IPS-NIHi11 (cell line): ENCODE measurements at regions not wholly inside any gene's neighbourhood (a gene's known extent, or its start where the extent isn't known, plus 50 kb on each side); places are given as distances from the start of the nearest gene placed in this dataset.
"Not testable (repeated sequence)": the region's sequence is repeated elsewhere in the genome, so short reads cannot be mapped to it uniquely, and the experiment has no call there.

ENCODE experiments used
- DNase-seq: peaks from one replicate; pipeline ENCODE4 v3.0.0; 2012; ENCODE audit warnings: mixed read lengths, low spot score

DNA sequence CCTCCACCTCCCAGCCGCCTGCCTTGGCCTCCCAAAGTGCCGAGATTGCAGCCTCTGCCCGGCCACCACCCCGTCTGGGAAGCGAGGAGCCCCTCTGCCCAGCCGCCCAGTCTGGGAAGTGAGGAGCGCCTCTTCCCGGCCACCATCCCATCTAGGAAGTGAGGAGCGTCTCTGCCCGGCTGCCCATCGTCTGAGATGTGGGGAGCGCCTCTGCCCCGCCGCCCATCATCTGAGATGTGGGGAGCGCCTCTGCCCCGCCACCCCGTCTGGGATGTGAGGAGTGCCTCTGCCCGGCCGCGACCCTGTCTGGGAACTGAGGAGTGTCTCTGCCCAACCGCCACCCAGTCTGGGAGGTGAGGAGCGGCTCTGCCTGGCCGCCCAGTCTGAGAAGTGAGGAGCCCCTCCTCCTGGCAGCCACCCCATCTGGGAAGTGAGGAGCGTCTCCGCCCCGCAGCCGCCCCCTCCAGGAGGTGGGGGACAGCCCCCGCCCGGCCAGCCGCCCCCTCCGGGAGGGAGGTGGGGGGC, 296.3 kb downstream of the HNRNPD start:
- DNase-seq = not testable (repeated sequence)

- no peak for DNase-seq
These were observed 297.0 kb downstream of the HNRNPD start for GRCh38 chr4:82076809-82077208.

DNA sequence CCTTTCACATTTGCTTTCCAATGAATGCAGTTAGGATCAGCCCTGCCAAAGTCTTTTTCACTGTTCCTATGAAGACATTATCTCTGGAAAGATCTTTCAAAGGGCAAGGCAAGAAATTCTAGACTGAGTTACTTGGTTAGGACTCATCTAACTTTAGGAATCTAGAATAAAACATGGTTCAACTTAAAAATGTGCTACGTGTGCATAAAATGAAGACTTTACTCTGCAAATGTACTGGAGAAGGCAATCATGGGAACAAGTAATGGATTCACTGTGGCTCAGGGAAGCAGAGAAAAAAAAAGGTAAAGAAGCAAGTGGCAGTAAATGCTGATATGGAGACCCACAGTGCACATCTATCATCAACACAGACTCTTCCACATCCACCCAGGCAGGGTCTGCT, 297.4 kb downstream of the HNRNPD start:
- DNase-seq = no peak

DNA sequence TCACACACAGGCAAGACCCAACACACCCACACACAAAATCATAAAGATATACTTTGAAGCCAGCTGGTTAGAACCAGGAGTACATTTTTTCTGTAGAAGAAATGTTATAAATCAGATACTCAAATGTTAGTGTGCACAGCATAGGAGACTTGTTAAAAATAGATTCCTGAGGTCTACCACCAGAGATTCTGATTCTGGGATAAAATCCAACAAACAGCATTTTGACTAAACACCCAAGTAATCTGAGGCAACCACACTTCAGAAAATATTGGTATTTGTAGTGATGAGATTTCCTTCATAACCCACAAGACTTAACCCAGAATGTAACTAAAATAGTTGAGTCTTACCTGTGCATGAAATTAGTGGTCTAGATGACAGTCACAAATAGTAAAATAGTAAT, 301.8 kb downstream of the HNRNPD start:
- no peak for DNase-seq

DNA sequence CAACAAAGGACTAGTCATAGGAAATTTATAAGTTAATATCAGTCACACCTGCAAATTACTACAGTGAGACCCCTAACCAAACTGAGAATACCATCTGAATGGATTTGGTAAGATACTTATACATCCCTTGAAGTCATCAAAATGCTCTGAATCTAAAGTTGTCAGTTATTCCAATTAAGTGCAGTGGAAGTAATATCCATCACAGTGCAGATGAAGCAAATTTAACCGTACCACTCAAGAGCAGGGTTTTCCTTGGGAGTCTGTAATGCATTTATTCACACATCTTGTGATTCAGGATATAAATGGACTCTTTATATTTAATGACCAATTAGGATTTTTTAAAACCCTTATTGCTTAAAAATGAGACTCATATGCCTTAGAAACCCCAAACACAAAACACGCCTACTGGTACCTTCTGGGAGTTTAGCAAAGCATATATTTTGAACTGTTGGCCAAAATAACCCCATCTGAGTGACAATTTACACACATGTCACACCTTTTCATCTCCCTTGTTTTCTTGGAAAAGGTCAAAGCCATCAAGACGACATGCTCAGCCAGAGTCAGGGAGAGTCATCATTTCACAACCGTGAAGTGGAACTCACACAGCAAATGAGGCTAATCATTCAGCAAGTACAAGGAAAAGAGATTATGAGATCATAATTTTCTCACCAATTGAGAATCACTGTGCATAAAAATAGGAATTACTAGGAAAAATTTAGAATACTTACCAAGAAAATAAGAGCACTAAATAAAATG, 303.7 kb downstream of the HNRNPD start:
- DNase-seq = no peak

GRCh38 chr4:82063017-82063416, 310.8 kb downstream of the HNRNPD start:
- no peak for DNase-seq

DNA sequence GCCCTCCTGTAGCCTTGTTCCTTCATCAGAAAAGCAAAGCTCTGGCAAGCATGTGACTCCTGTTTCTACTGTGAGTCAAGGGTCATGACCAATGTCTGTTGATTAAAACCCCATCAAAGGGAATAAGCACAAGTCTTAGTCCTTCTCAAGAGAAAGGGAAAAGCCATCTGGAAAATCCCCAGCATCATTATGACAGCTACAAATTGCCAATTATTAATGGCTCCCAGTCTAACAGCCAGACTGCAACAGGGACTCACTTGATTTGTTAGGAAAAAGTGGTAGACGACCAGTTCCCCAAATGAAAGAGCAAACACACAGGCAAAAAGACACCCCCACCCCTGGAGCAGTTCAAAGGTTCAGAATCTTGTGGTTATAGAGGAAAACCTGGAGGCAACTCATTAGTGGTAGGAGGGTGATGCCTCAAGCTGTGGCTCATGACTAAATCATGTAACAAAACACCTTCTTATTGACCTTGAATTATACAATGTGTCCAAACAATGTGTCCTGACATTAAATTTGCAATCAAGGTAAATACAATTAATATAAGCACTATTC, 315.7 kb downstream of the HNRNPD start:
- no peak for DNase-seq

GRCh38 chr4:82055156-82055555, 318.6 kb downstream of the HNRNPD start:
- DNase-seq = no peak

DNA sequence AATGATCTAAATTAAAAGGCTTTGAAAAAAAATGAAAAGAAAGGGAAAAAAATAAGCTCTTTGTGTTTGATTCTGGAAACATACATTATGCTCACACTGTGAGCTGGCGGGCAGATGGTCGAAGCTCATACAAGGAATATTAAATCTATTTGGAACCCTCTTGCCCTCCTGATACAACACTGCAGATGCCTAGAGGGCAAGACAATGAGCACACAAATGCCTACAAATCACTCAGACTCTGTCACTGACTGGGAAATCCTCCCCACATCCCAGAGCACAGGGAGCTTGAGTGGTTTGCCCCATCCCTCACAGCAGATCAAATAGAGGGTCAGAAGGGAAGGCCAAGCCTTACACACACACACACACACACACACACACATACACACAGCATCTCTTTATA, 320.4 kb downstream of the HNRNPD start:
- no peak for DNase-seq

- DNase-seq = no peak
These were observed 323.0 kb downstream of the HNRNPD start for GRCh38 chr4:82050796-82051195.

GRCh38 chr4:82049294-82049693, 324.5 kb downstream of the HNRNPD start:
- DNase-seq = no peak

GRCh38 chr4:82047731-82048130, 326.1 kb downstream of the HNRNPD start:
- DNase-seq = no peak

GRCh38 chr4:82046796-82047195, 327.0 kb downstream of the HNRNPD start:
- no peak for DNase-seq

DNA sequence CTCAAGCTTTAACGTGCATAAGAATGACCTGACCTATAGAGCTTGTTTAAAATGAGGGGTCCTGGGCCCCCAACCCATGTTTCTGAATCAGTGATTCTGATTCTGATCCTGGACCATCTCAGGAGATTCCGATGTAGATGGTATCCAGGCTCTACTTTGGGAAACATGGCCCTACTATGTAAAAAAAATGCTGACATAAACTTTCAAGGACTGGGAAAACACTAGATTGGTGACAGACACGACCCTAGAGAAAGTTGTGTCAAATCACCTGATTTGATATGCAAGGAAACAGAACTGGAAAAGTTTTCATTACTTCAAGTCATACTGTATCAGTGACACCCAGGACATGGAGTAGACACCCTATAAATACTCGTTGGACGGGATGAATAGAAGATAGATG, 328.5 kb downstream of the HNRNPD start:
- DNase-seq = no peak

DNA sequence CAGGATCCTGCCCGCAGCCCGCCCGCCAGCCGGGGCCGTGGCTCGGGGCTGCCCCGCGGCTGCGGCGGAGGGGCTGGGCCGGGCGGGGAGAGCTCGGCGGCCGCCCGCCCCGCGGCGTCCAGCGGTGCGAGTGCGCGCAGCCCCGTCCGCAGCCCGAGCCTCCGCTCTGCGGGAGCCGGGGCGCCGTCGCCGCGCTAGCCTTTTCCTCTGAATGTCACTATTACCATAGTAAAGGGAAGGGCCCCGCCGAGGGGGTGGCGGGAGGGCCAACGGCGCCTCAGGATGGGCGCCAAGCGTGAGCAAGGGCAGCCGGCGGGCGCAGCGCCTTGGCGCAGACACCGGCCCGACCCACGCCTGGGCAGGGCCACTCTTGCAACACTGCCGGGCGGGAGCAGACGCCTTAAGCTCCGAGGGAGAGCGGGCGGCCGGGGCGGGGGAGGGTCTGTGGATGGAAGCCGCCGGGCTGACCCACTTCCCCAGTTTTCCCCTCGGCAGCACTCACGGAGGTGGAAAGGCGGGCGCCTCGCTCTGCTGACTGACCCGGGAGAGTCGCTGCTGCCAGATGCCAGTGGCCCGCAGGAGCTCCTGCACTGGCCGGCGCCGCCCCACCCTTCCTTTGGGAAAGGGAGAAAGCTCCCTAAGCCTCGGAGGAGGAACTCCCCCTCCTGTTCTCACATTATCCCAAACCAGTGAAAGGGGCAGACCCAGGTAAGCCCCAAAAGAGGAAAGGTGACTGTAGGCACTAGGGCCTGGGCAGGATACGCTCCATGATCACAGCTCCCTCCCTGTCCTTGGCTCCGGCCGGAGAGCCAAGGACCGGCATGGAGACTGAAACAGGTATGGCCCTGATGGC, 329.4 kb downstream of the HNRNPD start:
- peak; percentile 80 for DNase-seq

DNA sequence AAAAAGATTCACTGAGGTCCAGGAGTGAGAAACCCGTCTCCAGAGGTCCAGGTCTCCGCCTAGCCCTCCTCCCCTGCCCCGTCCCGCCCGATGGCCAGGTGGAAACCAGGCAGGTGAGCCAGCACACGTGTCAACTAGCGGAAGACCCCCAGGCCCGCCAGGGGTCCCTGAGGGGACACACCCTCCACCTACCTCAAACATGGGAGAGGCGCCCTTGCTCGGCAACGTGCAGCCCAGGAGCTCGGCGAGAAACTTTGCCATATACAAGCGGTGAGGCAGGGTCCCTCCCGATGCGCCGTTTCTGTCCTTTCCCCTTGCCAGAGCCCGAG, 330.0 kb downstream of the HNRNPD start:
- DNase-seq = no peak

- DNase-seq = peak; percentile 26
These were observed 330.5 kb downstream of the HNRNPD start for GRCh38 chr4:82043081-82043808.

GRCh38 chr4:82042042-82042441, 331.7 kb downstream of the HNRNPD start:
- no peak for DNase-seq

DNA sequence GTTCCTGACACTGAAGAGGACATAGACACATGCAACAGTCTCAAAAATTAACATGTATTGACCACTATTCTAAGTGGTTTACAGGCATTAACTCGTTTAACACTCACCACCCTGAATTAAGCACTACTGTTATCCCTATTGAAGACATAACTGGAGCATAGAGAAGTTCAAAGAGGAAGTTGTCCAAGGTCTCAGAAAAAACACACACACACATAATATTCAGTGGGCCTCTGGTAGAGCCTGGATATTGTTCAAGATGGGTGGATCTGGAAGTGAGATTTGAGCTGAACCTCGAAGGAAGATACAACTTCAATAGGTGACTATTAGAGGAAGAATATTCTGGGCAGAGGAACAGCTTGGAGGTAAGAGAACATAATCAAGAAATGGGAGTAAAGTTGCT, 334.9 kb downstream of the HNRNPD start:
- no peak for DNase-seq

DNA sequence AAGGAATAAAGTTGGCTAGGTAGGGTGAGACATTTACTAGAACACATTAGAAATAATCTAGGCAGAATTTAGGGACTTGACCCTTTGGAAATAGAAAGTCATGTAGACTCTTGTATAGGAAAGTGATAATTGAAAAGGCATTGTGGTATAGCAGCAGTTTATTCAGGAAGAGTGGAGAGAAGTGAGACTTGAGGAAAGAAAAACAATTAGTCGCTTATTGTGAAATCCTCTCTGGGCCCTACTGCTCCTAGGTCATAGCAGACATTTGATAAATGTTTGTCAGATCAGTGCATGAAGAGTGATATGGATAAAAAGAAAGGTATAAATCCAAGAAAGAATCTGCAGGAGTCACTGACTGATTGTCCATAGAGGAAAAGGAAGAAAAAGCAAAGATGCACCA, 337.6 kb downstream of the HNRNPD start:
- no peak for DNase-seq

- DNase-seq = no peak
These were observed 338.9 kb downstream of the HNRNPD start for GRCh38 chr4:82034878-82035277.

DNA sequence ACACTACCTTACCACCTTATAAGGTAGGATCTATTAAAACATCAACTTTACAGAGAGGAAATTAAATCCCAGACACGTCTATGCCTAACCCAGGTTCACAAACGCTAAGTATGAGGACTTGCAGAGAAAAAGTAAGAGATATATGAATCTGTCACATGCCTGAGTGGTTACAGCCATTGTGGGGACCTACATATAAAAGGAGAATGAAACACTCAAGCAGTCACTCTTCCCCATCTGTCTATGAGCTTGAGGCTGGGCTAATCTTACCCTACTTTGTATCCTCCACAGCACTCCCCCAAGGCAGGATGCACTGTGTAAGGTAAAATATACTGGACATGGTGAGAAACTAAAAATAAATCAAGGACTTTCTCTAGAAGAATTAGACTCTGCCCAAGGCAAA, 339.9 kb downstream of the HNRNPD start:
- no peak for DNase-seq
